ENCODE measurements at regions not wholly inside any gene's neighbourhood (a gene's known extent, or its start where the extent isn't known, plus 50 kb on each side); places are given as distances from the start of the nearest gene placed in this dataset.

DNA sequence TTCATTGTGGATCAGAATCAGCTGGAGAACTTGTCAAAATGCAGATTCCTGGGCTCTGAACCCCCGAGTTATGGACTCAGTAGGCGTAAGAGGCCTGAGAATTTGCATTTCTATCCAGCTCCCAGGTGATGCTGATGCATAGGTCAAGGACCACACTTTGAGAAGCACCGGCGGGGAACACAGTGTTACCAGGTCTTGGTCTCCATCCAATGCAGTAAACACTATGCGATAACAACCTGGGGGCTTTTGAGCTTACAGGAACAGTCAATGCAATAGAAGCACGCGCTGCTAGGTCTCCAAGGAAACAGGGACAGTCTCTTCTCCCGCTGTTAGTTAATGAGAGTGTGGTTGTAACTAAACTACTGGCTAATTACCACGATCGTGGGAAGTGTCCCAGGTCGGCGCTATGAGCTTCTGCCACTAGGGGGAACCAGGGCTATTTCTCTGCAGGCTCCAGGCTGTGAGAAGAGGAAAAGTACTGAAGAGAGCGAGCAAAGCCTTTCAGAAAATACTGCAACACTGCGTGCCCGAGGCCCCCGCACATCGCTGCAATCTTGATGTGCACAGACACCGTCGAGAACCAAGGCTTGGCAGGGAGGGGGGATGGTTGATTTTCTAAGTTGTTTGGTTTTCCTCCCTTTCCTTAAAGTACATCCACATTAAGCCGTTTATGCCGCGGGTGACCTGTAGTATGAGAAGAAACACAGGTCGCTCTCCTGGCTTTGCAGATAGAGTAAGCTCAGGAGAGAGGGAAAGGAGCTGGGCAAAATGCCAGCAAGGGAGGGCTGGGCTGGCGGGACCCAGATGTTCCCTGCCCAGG is 52.0 kb upstream of the KCNA1 start:
- intact Hi-C loops (cut with micrococcal nuclease), result loop anchor here (1.0 to 2.0 kb wide), 4 partner anchors 28 to 227 kb away; no protein-coding TSS in a partner anchor

DNA sequence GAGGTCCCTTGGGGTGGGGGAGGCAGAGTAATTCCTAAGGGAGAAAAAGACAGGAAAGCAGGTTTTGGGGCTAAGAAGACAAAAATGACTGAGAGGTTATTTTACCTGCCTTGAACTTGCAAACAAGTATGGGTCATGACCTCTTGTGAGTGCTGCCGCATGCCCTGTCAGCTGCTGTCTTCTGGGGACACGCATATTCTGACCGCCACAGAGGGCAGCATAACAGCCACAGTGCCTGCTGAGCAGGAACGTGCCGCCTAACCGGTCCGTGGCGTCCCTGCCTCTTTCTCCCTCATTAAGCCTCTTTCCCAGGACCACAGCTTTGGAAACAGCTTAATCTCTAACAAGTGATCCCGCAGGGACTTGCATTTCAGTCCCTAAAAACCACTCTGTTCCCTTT is 51.3 kb upstream of the KCNA1 start:
- intact Hi-C loops (cut with micrococcal nuclease), result no loop called here

DNA sequence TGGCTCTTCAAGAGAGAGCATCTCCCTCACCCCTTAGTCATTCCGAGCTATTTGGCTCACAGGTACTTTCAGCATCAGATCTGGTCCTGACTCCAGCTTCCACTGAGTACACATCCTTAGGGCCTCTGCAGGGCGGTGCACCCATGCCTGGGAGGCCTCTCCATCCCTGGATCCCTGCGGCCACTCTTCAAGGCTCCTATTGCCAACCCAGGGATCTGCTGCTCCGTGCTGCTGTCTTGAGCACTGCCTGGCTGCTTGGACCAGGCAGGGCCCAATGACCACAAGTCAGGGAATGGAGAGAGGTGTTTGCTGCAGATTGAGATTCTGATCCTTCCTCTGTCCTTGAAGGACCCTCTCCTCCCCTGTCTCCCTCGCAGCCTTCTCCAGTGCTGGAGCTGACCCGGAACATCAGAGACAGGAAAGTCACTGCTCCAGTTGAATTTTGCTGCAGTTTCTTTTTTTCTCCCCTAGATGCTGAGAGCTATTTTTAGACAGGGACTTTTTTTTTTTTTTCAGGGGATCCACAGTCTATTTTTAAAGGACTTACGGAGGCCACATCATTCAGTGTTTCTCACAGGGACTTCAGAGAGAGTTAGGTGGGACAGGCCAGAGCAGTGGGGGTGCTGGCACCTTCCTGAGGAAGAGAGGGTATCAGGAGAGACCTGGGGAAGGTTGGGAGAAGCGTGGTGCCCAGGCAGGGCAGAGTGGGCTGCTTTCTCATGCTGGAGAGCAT is 50.1 kb upstream of the KCNA1 start:
- intact Hi-C loops (cut with micrococcal nuclease), result no loop called here

Measured in T-helper 1 cell treated with Interleukin-12 subunit alpha and Interleukin-12 subunit beta and Interleukin-4 antibody, amounts not matched to agents 30 ng/mL and 1 ng/mL, for 36 hours (primary cell).